GM23338 (cell line): ENCODE measurements at regions not wholly inside any gene's neighbourhood (a gene's known extent, or its start where the extent isn't known, plus 50 kb on each side); places are given as distances from the start of the nearest gene placed in this dataset.
A peak's percentile ranks its signal among the peaks of the same experiment; 100 is the strongest.

Experiments
- ATAC-seq: fragments of 200-7000 bp; cut with Tn5 transposase; 3 replicates; pipeline ENCODE4 v1.9.1; 2020
- DNase-seq: peaks from one replicate; pipeline ENCODE4 v3.0.0-alpha.2; 2015; ENCODE audit warnings: low spot score
- H2AFZ ChIP-seq: fragments of 200-600 bp; sonication (generic); 2 replicates; pipeline ENCODE4 v1.8.0; 2016; ENCODE audit warnings: antibody characterized with exemption, mild to moderate bottlenecking, moderate library complexity
- H3F3A ChIP-seq: fragments of 200-600 bp; sonication (generic); replicated peaks from 2 replicates; pipeline ENCODE4 v1.8.0; 2017; ENCODE audit warnings: antibody characterized with exemption, mixed run types, low read depth
- H3K27ac ChIP-seq: fragments of 200-600 bp; sonication (generic); 2 replicates; pipeline ENCODE4 v1.6.1; 2016; ENCODE audit warnings: low read depth
- H3K27me3 ChIP-seq: fragments of 200-600 bp; sonication (generic); 2 replicates; pipeline ENCODE4 v1.8.0; 2016; ENCODE audit warnings: mild to moderate bottlenecking, mixed run types, moderate library complexity; ENCODE audit not compliant: insufficient read depth
- H3K36me3 ChIP-seq: fragments of 200-600 bp; sonication (generic); 2 replicates; pipeline ENCODE4 v1.8.0; 2016; ENCODE audit warnings: mild to moderate bottlenecking; ENCODE audit not compliant: insufficient read depth
- H3K4me1 ChIP-seq: fragments of 200-600 bp; sonication (generic); 2 replicates; pipeline ENCODE4 v1.8.0; 2016; ENCODE audit warnings: mild to moderate bottlenecking, moderate library complexity; ENCODE audit not compliant: insufficient read depth
- H3K4me2 ChIP-seq: fragments of 200-600 bp; sonication (generic); 2 replicates; pipeline ENCODE4 v1.7.1; 2017; ENCODE audit warnings: mixed run types
- H3K4me3 ChIP-seq: fragments of 200-600 bp; sonication (generic); 2 replicates; pipeline ENCODE4 v1.6.1; 2016; ENCODE audit warnings: mixed run types
- H3K79me2 ChIP-seq: fragments of 200-600 bp; sonication (generic); replicated peaks from 2 replicates; pipeline ENCODE4 v1.8.0; 2017; ENCODE audit warnings: mild to moderate bottlenecking; ENCODE audit not compliant: insufficient read depth
- H3K9me2 ChIP-seq: fragments of 200-600 bp; sonication (generic); 2 replicates; pipeline ENCODE4 v1.8.0; 2017; ENCODE audit not compliant: insufficient read depth
- H4K20me1 ChIP-seq: fragments of 200-600 bp; sonication (generic); replicated peaks from 2 replicates; pipeline ENCODE4 v1.8.0; 2017; ENCODE audit warnings: mild to moderate bottlenecking; ENCODE audit not compliant: insufficient read depth
- H3K27ac Mint-ChIP-seq: 2 replicates; pipeline ENCODE4 v1.8.0; 2020; ENCODE audit warnings: inconsistent platforms, mild to moderate bottlenecking, moderate library complexity, mixed read lengths
- H3K27me3 Mint-ChIP-seq: 3 replicates; pipeline ENCODE4 v1.8.0; 2022; ENCODE audit warnings: low read depth, mild to moderate bottlenecking, moderate library complexity, mixed read lengths, inconsistent platforms; ENCODE audit not compliant: insufficient read depth, poor library complexity
- H3K36me3 Mint-ChIP-seq: 3 replicates; pipeline ENCODE4 v1.8.0; 2021; ENCODE audit warnings: low read depth, mild to moderate bottlenecking, inconsistent platforms, moderate library complexity, mixed read lengths
- H3K4me1 Mint-ChIP-seq: 3 replicates; pipeline ENCODE4 v1.8.0; 2020; ENCODE audit warnings: mild to moderate bottlenecking, inconsistent platforms, mixed read lengths
- H3K4me3 Mint-ChIP-seq: 3 replicates; pipeline ENCODE4 v1.8.0; 2021; ENCODE audit warnings: moderate library complexity, mild to moderate bottlenecking, inconsistent platforms, mixed read lengths
- H3K9me3 Mint-ChIP-seq: 3 replicates; pipeline ENCODE4 v1.8.0; 2020; ENCODE audit warnings: moderate library complexity, mild to moderate bottlenecking, inconsistent platforms, mixed read lengths
- CREB1 ChIP-seq: fragments of 250-450 bp; sonication (Bioruptor Pico); IDR thresholded peaks from 2 replicates; pipeline ENCODE4 v1.5.0; 2020; ENCODE audit warnings: low read depth, mild to moderate bottlenecking, moderate library complexity
- EZH2 ChIP-seq: fragments of 200-600 bp; sonication (generic); IDR thresholded peaks from one replicate; pipeline ENCODE4 v1.8.0; 2017; ENCODE audit warnings: antibody characterized with exemption, mild to moderate bottlenecking, low read depth; ENCODE audit not compliant: unreplicated experiment
- JUNB ChIP-seq: IDR thresholded peaks from one replicate; pipeline ENCODE4 v1.6.1; 2016; ENCODE audit warnings: antibody characterized with exemption; ENCODE audit not compliant: unreplicated experiment
- NANOG ChIP-seq: IDR thresholded peaks from 2 replicates; pipeline ENCODE4 v1.6.1; 2016; ENCODE audit warnings: antibody characterized with exemption, borderline replicate concordance
- STAT1 ChIP-seq: IDR thresholded peaks from one replicate; pipeline ENCODE4 v1.6.1; 2016; ENCODE audit warnings: antibody characterized with exemption; ENCODE audit not compliant: unreplicated experiment
- ZNF114 ChIP-seq: fragments of 250-450 bp; sonication (Bioruptor Pico); IDR thresholded peaks from 2 replicates; pipeline ENCODE4 v1.5.0; 2020; ENCODE audit warnings: mild to moderate bottlenecking, moderate library complexity
- ZNF331 ChIP-seq: fragments of 250-450 bp; sonication (Bioruptor Pico); IDR thresholded peaks from 2 replicates; pipeline ENCODE4 v1.5.0; 2020; ENCODE audit warnings: low read depth, mild to moderate bottlenecking, moderate library complexity
- TF ChIP-seq, protein P1 (sequence below), 2 experiments: fragments of 200-600 bp in 1 of 2; sonication (generic) in 1 of 2; conservative IDR thresholded peaks; 2 replicates each; pipeline versions ENCODE4 v1.5.1 to v1.6.1; 2016 to 2017; ENCODE audit warnings: antibody characterized with exemption in 2 of 2, low read depth in 2 of 2, mild to moderate bottlenecking in 2 of 2, moderate library complexity in 1 of 2
- TF ChIP-seq, protein P2 (sequence below): IDR thresholded peaks from one replicate; pipeline ENCODE4 v1.6.1; 2018; ENCODE audit warnings: antibody characterized with exemption; ENCODE audit not compliant: unreplicated experiment
- TF ChIP-seq, protein P3 (sequence below): IDR thresholded peaks from 2 replicates; pipeline ENCODE4 v1.6.1; 2016; ENCODE audit warnings: antibody characterized with exemption

DNA sequence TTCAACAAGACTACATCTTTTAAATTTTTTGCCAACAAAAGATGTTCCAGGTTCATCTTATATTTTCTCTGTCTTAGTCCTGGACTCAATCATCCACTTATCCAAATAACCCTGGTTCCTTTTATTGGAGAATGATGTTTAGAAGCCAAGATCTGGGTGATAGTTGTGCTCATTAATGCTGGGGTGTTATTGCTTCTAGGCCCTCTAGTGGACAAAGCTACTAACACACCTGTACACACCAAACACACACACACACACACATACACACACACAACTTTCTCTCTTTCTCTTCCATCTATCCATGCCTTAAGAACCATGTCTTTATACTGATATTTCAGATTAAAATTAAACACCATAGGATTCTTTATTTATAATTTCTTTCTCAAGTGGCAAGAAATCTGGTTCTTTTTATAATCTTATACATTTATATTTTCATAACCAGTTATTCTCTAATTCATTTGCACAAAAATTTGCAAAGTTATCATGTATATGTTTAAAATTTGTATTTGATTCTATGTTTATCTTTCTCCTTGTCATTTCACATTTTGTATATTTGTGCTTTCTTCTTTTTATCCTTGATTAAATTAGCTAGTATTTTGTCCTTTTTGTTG, 179.1 kb upstream of the SMIM23 start:
- no peaks in the 10 kb centered on the region for H3F3A ChIP-seq
- H3K4me2 ChIP-seq = no peak overlapping the region
- peaks cover 33% of the 10 kb centered on the region for H3K9me3 Mint-ChIP-seq
- H3K27me3 ChIP-seq = no peaks in the 10 kb centered on the region
- no peak overlapping the region for H3K27ac ChIP-seq
- H3K4me3 Mint-ChIP-seq = no peak overlapping the region
- no peak overlapping the region for H3K4me3 ChIP-seq
- no peak for ATAC-seq
- peaks cover 6% of the 10 kb centered on the region; the same call in 2 of the 3 replicates for H3K36me3 Mint-ChIP-seq
- H2AFZ ChIP-seq = no peak overlapping the region
- no peaks in the 10 kb centered on the region for H3K4me1 ChIP-seq
- DNase-seq = peak; percentile 43
- no peaks in the 10 kb centered on the region for H3K36me3 ChIP-seq
- H4K20me1 ChIP-seq = no peaks in the 10 kb centered on the region
- peaks cover 5% of the 10 kb centered on the region for H3K27me3 Mint-ChIP-seq
- peaks cover 9% of the 10 kb centered on the region; the same call in 1 of the 2 replicates for H3K9me2 ChIP-seq
- TF ChIP-seq CREB1 (CRISPR knock-in tag) = peak; percentile 29; the same call in 1 of the 2 replicates
- TF ChIP-seq, protein P1, sequence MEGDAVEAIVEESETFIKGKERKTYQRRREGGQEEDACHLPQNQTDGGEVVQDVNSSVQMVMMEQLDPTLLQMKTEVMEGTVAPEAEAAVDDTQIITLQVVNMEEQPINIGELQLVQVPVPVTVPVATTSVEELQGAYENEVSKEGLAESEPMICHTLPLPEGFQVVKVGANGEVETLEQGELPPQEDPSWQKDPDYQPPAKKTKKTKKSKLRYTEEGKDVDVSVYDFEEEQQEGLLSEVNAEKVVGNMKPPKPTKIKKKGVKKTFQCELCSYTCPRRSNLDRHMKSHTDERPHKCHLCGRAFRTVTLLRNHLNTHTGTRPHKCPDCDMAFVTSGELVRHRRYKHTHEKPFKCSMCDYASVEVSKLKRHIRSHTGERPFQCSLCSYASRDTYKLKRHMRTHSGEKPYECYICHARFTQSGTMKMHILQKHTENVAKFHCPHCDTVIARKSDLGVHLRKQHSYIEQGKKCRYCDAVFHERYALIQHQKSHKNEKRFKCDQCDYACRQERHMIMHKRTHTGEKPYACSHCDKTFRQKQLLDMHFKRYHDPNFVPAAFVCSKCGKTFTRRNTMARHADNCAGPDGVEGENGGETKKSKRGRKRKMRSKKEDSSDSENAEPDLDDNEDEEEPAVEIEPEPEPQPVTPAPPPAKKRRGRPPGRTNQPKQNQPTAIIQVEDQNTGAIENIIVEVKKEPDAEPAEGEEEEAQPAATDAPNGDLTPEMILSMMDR (conservative IDR thresholded peaks at IDR 0.05; ENCODE audit: low read depth in 2 of 2) = peak; percentile 56 to 78
- no peak for TF ChIP-seq NANOG
- no peak overlapping the region for H3K27ac Mint-ChIP-seq
- H3K4me1 Mint-ChIP-seq = no peaks in the 10 kb centered on the region
- no peaks in the 10 kb centered on the region for H3K79me2 ChIP-seq

DNA sequence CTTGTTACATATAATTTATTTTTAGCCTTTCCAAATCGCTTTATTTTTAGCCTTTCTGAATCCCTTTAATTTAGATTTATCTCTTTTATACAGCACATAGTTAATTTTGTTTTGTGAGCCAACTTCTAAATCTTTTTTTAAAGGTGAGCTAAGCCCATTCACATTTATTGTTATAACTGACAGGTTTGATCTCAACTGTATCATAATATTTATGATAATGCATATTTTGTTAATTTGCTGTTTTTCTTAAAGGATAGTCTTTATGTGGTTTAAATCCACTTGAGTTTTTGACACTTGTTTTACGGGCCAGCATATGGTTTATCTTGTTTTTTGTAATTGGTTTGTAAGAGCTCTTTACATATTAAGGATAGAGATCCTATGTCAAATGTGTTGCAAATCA, 177.8 kb upstream of the SMIM23 start:
- no peaks in the 10 kb centered on the region for H3F3A ChIP-seq
- H2AFZ ChIP-seq = no peak overlapping the region
- peaks cover 4% of the 10 kb centered on the region; the same call in 1 of the 2 replicates for H3K9me2 ChIP-seq
- H3K27ac ChIP-seq = no peak overlapping the region
- no peak for ATAC-seq
- Mint-ChIP-seq H3K27me3 (peaks cover 8% of the 10 kb centered on the region), H3K27ac (no peak overlapping the region), H3K4me1 (no peaks in the 10 kb centered on the region), H3K36me3 (peaks cover 6% of the 10 kb centered on the region; the same call in 2 of the 3 replicates), H3K4me3 (no peak overlapping the region), H3K9me3 (peaks cover 33% of the 10 kb centered on the region)
- no peaks in the 10 kb centered on the region for H3K36me3 ChIP-seq
- DNase-seq = no peak
- no peaks in the 10 kb centered on the region for H3K27me3 ChIP-seq
- H4K20me1 ChIP-seq = no peaks in the 10 kb centered on the region
- H3K79me2 ChIP-seq = no peaks in the 10 kb centered on the region
- no peak overlapping the region for H3K4me2 ChIP-seq
- H3K4me1 ChIP-seq = no peaks in the 10 kb centered on the region
- no peak overlapping the region for H3K4me3 ChIP-seq
- TF ChIP-seq EZH2 (no peak), CREB1 (CRISPR knock-in tag) (no peak), NANOG (no peak), ZNF331 (CRISPR knock-in tag) (no peak), JUNB (no peak), STAT1 (no peak), ZNF114 (CRISPR knock-in tag) (no peak)
- TF ChIP-seq, protein P2, sequence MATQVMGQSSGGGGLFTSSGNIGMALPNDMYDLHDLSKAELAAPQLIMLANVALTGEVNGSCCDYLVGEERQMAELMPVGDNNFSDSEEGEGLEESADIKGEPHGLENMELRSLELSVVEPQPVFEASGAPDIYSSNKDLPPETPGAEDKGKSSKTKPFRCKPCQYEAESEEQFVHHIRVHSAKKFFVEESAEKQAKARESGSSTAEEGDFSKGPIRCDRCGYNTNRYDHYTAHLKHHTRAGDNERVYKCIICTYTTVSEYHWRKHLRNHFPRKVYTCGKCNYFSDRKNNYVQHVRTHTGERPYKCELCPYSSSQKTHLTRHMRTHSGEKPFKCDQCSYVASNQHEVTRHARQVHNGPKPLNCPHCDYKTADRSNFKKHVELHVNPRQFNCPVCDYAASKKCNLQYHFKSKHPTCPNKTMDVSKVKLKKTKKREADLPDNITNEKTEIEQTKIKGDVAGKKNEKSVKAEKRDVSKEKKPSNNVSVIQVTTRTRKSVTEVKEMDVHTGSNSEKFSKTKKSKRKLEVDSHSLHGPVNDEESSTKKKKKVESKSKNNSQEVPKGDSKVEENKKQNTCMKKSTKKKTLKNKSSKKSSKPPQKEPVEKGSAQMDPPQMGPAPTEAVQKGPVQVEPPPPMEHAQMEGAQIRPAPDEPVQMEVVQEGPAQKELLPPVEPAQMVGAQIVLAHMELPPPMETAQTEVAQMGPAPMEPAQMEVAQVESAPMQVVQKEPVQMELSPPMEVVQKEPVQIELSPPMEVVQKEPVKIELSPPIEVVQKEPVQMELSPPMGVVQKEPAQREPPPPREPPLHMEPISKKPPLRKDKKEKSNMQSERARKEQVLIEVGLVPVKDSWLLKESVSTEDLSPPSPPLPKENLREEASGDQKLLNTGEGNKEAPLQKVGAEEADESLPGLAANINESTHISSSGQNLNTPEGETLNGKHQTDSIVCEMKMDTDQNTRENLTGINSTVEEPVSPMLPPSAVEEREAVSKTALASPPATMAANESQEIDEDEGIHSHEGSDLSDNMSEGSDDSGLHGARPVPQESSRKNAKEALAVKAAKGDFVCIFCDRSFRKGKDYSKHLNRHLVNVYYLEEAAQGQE = no peak
- TF ChIP-seq, protein P3, sequence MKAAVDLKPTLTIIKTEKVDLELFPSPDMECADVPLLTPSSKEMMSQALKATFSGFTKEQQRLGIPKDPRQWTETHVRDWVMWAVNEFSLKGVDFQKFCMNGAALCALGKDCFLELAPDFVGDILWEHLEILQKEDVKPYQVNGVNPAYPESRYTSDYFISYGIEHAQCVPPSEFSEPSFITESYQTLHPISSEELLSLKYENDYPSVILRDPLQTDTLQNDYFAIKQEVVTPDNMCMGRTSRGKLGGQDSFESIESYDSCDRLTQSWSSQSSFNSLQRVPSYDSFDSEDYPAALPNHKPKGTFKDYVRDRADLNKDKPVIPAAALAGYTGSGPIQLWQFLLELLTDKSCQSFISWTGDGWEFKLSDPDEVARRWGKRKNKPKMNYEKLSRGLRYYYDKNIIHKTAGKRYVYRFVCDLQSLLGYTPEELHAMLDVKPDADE = no peak
- TF ChIP-seq, protein P1 (conservative IDR thresholded peaks at IDR 0.05; ENCODE audit: low read depth in 2 of 2) = no peak
